Kidney epithelial cell (primary cell): ENCODE measurements at regions not wholly inside any gene's neighbourhood (a gene's known extent, or its start where the extent isn't known, plus 50 kb on each side); places are given as distances from the start of the nearest gene placed in this dataset.

ENCODE experiments used
- DNase-seq: peaks from one replicate; pipeline ENCODE4 v3.0.0-alpha.2; 2010; ENCODE audit warnings: low read depth
- H3K27me3 ChIP-seq: 2 replicates; pipeline ENCODE4 v1.6.0; 2011; ENCODE audit warnings: low read length; ENCODE audit not compliant: control insufficient read depth, insufficient read depth
- H3K36me3 ChIP-seq: 2 replicates; pipeline ENCODE4 v1.5.1; 2011; ENCODE audit warnings: low read length; ENCODE audit not compliant: control insufficient read depth, insufficient read depth
- H3K4me3 ChIP-seq: 2 replicates; pipeline ENCODE4 v1.5.1; 2011; ENCODE audit warnings: low read depth, mild to moderate bottlenecking, control low read depth, low read length
- CTCF ChIP-seq: IDR thresholded peaks from 2 replicates; pipeline ENCODE4 v1.5.1; 2011; ENCODE audit warnings: mild to moderate bottlenecking, moderate library complexity, low read length, control low read depth, inconsistent platforms; ENCODE audit not compliant: insufficient read depth, poor library complexity, severe bottlenecking

- Histone ChIP-seq H3K36me3 (no peaks in the 10 kb centered on the region), H3K4me3 (no peak overlapping the region), H3K27me3 (no peaks in the 10 kb centered on the region)
- no peak for TF ChIP-seq CTCF
- no peak for DNase-seq
Measured at GRCh38 chr5:34525761-34526160, 130.4 kb upstream of the RAI14 start.

DNA sequence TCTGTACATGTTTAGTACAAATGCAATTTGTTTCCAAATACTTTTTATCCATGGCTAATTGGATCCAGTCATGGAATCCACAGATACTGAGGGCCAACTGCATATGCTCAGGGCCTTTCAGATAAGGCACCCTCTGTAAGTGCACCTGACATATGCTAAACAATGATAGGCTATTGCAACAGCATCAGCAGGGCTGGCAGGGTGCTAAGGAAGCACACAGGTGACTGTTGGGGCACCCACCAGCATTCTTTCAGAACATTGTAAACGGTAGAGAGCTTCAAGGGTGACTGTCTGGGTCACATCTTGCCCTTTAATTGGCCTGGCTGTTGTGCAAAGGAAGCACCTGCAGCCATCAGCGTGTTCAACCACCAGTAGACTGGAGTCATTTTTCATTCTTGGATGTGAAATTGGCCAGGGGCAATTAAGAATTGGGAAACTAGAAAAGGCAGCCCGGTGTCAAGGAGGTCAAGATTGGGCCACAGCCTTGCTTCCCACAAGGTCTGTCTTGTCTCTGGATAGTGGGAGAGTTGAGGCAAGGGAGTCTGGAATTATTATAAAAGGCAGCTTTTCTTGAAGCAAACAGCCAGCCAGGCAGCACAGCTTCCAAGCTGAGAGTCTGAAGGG lies 129.3 kb upstream of the RAI14 start:
- DNase-seq: no peak
- no peaks in the 10 kb centered on the region for H3K36me3 ChIP-seq
- no peaks in the 10 kb centered on the region for H3K27me3 ChIP-seq
- H3K4me3 ChIP-seq: no peak overlapping the region
- no peak for TF ChIP-seq CTCF

GRCh38 chr5:34529581-34530331 lies 126.4 kb upstream of the RAI14 start:
- H3K27me3 ChIP-seq: no peaks in the 10 kb centered on the region
- no peaks in the 10 kb centered on the region for H3K36me3 ChIP-seq
- no peak overlapping the region for H3K4me3 ChIP-seq
- TF ChIP-seq CTCF: no peak
- no peak for DNase-seq

GRCh38 chr5:34530637-34531036 lies 125.5 kb upstream of the RAI14 start:
- Histone ChIP-seq H3K36me3 (no peaks in the 10 kb centered on the region), H3K4me3 (no peak overlapping the region), H3K27me3 (no peaks in the 10 kb centered on the region)
- no peak for DNase-seq
- no peak for TF ChIP-seq CTCF

GRCh38 chr5:34531751-34532360 lies 124.3 kb upstream of the RAI14 start:
- TF ChIP-seq CTCF: no peak
- H3K36me3 ChIP-seq: no peaks in the 10 kb centered on the region
- no peak overlapping the region for H3K4me3 ChIP-seq
- H3K27me3 ChIP-seq: no peaks in the 10 kb centered on the region
- no peak for DNase-seq
